Effector CD8-positive, alpha-beta T cell (primary cell): ENCODE measurements at regions not wholly inside any gene's neighbourhood (a gene's known extent, or its start where the extent isn't known, plus 50 kb on each side); places are given as distances from the start of the nearest gene placed in this dataset.

Source experiments
- DNase-seq: peaks from one replicate; lab custom pipeline; 2025; lab: John Stamatoyannopoulos, UW

DNA sequence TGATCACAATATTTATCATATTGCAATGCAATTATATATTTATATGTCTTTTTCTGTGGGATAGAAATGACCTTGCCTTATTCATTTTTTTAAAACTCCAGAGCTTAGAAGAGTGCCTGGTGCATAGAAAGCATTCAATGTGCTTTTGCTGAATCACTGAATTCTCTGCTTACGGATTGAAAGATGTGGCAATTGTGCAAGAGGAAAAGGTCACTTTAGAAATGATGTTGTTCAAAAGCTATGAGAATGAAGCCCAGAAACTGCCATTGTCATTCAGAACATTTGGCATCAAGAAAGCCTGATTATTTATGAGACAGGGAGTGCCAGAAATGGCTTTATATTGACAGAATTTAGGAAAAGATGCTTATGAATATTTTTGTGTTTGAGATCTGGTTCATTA, 678.6 kb upstream of the CDH2 start:
- DNase-seq = no peak

DNA sequence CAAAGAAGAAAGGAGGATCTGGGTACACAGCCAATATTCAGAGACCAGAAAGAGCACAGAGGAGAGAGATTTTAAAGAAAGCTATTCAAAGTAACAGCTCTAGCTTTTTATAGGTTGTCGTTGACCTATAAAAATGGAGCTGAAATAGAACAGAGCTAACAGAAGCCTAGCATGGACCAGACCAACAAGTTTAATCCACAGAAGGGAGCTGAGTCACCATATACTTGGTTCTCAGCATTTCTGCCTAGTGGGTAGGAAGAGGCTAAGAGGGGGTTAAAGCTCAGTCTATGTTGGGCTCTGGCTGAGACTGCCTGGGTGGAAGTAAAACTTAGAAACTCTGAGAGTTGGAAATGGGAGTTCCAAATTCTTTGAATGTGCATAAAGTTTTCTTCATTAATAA, 678.0 kb upstream of the CDH2 start:
- DNase-seq = no peak

DNA sequence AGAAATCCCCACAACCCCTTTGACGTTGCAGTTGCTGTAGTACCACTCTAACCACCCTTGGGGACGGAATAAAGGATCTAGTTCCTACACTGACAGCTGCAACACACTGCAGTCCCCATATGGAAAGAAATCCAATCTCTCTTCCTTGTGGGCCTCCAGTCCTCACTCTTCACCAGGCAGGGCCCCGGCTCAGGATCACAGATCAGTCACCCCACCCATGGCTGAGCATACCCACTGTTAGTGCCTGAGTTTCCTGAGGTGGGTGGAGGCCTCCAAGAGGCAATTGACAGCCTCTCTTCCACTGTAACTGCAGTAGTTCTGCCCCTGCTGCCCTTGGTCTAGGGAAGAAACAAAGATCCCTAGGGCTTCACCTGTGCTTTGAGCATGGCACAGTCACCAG, 670.0 kb upstream of the CDH2 start:
- DNase-seq = no peak

DNA sequence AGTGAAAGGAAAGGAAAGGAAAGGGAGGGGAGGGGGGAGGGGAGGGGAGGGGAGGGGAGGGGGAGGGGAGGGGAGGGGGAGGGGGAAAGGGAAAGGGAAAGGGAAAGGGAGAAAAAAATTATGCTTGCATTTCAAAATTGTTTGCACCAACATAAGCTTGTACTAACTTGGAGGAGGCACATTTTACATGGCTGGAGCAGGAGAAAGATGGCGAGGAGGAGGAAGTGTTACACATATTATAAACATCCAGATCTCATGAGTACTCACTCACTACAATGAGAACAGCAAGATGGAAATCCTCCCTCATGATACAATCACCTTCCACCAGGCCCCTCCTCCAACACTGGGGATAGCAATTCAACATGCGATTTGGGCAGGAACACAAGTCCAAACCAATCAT, 660.2 kb upstream of the CDH2 start:
- no peak for DNase-seq

DNA sequence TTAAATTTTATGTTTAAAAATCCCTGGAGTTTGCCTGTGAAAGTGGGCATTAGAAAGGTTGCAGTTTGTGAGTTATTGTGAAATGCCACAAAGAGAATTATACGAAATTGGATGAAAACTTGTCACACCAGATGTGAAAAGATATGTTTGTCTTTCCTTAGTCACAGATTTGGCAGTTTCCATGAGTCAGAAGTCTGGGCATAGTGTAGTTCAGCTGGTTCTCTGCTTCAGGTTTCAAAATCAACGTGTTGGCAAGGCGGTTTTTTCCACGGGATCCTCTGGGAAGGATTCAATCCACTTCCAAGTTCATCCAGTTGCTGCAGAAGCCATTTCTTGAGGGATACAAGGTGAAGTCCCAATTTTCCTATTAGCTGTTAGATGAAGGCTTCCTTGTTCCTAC, 658.0 kb upstream of the CDH2 start:
- DNase-seq = no peak

DNA sequence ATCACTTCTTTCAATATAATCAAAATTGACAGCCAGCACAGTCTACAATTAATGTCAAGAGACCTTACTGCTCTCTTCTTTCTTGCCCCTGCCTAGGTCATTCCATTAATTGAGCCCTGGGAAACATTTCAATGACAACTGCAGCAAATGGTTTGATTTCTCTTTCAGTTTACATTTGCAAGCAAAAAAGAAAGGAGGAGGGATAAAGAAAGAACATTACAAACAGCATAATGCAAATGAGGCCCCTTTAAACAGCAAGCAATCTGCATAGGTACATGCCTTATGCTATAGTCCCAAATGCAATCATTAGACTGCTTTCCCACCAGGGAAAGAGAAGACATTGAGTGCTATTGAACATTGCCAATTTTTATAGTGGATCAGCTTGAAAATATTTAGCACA, 655.0 kb upstream of the CDH2 start:
- no peak for DNase-seq

DNA sequence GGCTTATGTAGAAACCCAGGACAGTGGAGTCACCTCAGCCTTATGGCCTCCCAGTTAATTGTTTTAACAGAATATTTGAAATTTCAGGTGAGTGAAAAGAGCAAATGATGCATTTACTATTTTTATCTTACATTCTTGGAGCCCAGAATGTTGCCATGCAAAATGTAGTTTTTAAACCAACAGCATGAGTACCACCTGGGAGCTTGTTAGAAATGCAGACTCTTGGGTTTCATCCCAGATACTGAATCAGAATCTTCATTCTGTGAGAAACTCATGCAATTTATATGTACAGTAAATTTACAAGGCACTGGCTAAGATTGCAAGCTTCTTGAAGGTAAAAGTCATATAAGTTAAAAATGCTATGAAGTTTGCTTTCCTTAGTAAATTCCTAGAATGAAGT, 654.5 kb upstream of the CDH2 start:
- no peak for DNase-seq

DNA sequence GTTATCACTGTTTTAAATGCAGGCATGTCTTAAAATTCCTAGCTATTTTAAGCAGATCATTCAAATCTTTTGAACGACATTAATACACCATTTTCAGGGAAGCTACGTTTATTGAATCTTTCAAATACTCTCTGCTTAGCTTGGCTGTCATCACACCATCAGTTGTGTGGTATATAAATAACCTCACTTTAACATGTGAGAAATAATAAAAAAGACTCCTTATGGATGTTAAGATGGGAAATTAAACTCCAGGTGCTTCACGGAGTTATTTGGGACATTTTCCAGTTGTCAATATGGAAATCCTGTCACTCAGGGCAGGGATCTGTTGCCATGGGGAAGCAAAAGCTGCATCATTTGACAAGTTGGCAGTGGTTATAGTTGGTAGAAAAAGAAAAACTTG, 649.2 kb upstream of the CDH2 start:
- DNase-seq = no peak

DNA sequence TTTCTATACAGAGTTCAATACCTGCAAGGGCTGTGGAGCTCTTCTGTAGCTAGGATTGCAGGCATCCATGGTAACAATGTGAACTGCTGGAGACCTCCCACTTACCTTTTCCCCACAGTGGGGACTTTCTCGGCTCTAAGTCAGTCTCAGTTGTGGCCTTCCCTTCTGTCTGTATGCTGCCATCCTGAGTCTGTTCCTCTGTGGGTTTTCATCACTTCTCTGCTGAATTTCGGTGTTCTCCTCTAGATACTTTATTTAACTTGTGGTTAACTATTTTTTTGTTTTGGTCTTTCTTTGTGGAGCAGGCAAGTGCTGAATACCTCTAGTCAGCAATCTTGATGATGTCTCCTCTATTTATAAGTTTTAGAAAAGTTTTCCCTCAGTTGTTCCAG, 647.2 kb upstream of the CDH2 start:
- no peak for DNase-seq

DNA sequence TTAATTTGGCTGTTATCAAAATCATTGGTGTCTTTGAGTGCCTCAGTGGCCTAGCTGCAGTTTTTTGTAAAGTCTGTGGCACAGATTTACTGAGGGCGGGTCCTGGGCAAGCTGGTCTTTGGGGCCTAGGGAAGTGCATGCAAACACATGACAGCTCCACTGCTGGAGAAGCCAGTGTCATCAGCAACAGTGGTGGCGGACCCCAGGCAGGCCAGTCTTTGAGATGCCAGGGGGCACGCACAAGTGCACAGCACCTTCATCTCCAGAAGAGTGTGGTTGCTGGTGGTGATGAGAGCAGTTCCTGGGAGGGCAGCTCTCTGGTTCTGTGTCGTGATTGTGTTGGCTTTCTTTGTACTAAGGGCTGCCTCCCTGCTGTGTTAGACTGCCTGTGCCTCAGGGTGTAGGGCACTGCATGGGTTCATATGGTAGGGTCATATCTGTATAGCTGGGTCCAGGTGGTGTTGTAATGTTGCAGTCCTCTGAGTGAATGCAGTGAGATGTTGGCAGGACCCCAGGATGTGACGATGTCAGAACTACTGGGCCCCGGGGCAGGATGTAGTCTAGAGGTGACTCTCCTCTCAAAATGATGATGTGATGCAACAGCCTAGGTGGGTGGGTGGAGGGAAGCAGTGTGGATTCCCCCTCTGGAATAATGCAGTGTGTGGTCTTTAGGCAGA, 646.7 kb upstream of the CDH2 start:
- no peak for DNase-seq

DNA sequence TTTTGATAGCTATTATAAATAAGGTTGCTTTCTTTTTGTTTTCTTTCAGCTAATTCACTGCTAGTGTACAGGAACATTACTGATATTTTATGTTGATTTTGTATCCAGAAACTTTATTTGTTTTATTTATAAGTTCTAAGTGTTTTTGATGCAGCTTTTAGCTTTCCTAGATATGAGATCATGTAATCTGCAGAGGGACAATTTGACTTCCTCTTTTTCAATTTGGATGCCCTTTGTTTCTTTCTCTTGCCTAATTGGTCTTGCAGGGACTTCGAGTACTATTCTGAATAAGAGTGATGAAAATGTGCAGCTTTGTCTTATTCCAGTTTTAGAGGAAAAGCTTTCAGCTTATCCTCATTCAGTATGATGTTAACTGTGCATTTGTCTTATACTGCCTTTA, 643.4 kb upstream of the CDH2 start:
- no peak for DNase-seq

DNA sequence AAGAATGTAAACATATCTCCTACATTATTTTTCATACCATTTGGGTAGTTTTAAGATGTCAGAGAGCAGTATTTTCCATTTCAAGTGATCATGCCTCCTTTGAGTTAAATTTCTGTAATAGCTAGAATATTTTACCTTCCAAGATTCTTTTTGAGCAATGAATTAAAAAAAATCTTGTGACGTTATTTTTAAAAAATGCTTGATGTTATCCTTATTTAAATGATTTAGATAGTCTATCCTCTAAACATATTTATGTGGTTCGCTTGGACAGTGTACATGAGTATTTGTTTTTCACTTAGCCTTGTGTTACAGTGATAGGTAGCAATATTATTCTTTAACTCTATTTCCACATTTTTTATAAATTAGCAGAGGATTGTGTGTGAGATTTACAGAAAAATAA, 639.2 kb upstream of the CDH2 start:
- DNase-seq = no peak

DNA sequence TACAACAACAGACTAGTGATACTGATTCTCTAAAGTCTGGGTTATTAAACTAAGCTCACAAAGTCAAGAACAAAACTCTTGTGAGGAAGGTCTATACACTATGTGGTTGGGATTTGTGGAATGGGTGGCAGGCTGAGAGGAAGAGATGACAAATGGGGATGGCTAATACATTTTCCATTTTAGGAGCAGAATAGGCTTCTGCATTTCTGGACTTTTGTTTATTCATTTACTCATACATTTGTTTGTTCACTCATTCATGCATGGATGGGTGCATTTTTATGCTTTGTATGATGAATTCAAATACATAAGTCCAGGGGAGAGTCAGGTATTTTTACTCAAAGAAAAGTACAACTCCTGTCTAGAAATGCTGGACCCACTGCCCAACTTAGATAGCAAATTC, 637.4 kb upstream of the CDH2 start:
- no peak for DNase-seq

DNA sequence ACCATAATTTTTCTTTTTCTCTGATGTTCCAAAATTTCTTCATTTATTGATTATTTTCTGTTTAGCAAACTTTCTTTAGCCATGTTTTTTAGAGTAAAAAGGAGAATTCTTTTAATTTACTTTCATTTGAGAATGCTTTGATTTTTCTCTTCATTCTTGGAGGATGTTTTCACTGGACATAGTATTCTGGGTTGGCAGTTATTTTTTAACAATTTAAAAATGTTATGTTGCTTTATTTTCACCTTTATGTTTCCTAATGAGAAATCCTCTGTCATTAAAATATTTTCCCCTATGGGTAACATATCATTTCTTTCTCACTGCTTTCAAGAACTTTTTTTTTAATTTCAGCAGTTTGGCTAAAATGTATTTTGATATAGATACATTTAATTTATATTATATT, 631.4 kb upstream of the CDH2 start:
- DNase-seq = no peak

DNA sequence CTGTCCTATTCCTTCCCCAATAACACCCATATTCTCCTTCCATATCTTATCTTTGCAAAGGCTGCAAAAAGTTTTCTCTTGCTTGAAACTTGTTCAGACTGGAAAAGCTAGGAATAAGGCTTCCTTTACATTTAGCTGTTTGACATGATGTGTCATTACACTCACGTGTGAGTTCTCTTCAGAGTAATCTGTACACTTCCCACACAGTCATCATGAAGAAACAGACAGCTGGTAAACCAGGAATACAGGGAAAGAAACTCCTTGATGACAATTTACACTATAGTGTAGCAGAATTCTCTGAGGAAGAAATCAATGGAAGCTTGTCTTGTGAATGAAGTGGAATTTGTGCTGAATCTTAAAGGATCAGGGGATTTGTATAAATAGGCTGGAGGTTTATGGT, 628.6 kb upstream of the CDH2 start:
- no peak for DNase-seq

DNA sequence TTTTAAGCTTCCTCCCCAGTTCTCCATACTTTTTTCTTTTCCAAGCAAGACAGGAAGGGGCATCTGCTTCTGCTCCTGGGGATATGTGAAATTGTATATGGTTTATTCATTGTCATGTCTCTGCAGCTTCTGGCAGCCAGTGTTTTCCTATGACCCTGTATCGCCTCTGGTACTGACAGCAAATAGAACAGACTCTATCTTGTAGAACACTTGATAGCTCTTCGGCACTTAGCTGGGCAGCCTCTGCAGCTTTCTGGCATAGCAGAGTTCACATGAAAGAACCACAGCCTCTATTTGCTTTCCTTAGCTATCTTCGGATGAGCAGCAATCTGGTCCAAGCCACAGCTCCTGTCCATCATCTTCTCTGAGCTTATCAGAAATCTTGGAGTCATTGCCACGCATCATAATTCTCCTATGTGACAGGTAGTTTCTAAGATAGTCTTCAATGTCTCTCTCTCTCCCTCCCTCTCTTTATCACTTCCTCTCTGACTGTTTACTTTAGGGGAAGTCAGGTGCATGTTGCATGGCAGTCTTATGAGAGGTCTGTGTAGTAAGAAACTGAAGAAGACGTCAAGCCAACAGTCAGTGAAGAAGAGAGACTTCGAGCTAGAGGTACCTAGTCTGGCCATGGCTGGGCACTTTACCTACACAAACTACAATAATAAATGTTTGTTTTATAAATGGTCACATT, 627.7 kb upstream of the CDH2 start:
- no peak for DNase-seq

DNA sequence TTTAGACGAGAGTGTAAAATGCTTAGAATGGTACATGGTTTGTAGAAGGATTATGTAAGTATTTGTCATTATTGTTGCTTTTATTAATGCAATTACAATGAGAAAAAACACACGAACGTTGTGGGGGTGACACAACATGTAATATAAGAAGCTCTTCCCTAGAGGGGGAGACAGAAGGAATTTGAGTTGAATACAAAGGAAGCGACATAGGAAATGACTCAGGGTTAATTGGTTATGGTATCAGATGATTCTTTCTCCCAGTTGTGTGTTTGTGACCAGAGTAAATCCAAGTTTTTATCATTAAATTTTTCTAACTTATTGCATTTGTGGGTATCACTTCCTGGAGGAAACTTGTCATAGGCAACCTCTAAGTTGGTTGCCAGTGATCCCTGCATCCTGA, 625.6 kb upstream of the CDH2 start:
- DNase-seq = no peak

DNA sequence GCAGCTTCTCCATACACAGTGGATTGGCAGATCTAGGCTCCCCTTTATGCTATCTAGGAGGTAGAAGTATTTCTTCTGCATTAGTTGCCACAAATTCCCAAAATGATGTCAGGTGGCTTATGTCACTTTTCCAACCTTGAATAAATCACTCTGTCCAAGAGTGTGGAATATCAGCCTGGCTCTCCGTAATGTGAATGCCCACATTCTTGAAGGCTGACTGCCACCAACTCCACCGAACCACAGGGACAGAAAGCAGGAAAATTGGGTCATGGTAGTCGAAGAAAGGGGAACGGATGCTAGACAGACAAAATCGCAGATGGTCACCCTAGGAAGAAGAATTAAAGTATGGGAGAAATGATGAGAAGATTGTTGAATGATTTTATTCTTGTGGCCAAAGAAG, 624.9 kb upstream of the CDH2 start:
- DNase-seq = no peak

DNA sequence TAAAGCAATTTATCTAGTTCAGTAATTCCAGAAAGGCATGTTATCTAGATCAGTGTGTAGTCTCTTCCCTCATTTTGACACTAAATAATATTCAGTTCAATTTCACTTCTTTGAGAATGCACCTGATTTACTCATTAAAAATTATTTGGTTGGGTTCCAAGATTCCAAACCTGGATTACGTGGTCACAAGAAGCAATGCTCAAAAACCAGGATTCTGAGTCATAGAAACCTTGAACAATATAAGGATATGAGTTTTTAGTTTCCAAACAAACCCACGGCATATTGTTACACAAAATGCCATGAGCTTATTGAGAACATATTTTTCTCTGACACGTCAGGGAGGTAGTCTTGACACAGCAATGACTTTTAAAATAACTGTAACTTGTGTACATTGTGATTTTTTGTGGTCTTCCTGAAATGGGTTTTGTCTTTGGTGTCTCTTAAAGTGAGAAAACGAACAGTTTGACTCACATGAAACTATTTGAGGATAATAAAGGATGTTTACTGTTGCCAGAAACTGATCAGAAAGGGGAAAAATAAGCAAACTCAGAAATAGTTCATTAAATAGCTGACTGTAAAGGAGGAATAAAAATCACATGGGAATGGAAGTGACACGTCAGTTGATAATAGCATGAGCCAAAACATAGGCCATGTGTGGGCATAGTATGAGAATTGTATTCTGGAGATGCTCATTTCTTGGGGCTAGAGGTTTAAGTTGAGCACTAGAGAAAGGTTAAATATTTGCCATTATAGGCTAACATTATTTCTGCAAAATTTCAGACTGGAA, 617.7 kb upstream of the CDH2 start:
- DNase-seq = no peak

DNA sequence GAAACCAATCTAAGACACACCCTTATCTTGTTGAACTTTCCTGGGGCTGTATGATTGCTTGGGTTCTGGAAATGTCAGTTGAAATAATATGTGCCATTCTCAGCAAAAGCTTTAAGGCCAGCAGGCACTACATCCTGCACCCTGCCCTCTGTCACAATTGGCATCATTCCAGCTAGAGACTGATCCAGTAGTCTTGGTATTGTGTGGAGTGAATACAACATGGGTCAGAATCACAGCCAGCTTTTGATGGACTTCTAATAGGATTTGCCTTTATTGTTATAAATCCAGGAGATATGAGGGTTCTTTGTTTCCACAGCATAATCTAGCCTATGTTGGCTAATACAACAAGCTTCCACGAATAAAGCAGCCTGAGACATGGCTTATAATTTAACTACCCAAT, 617.0 kb upstream of the CDH2 start:
- no peak for DNase-seq

DNA sequence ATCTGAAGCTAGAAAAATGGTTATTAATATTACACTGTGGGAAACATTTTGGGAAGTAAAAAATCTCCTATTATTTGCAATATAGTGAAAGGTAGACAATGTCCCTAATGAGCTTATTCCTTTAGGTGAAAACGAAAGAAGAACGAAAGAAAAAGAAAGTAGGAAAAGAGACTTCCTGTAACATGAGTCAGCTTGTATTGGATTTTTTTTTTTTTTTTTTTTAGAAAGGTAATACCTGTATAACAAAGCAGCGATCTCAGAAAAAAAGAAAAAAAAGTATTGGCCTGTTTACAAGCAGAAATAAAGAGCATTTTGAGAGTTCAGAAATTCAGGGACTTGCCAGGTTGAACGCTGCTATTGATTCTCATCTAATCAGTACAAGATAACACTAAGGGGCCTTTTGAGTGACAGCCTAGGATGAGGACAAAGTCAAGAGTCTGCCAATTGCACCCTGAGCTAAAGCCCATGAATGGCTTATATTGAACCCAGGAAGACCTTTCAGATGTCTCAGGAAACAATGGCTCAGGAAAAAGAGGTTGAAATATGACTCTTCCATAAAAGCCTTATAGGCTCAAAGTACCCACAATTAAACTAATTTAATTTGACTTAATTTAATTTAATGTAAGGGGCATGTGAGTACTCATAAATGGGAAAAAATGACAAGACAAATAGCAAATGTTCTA, 615.6 kb upstream of the CDH2 start:
- no peak for DNase-seq

DNA sequence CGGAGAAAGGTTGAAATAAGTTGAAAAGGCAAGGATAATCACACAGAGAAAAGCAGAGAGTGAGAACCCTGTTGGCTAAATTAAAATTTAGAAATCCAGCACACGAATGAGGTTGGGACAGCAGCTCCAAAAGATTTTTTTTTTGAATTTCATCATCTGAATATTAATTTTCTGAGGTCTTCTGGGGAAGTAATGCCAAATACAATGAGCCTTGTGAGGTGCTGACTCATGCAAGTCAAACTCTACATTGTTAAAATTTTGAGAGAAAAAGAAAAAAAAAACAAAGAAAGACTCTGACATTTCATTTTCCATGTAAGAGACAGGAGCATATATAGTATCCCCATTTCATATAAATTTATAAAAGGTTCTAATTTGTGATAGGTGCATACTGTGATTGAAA, 614.2 kb upstream of the CDH2 start:
- DNase-seq = no peak

DNA sequence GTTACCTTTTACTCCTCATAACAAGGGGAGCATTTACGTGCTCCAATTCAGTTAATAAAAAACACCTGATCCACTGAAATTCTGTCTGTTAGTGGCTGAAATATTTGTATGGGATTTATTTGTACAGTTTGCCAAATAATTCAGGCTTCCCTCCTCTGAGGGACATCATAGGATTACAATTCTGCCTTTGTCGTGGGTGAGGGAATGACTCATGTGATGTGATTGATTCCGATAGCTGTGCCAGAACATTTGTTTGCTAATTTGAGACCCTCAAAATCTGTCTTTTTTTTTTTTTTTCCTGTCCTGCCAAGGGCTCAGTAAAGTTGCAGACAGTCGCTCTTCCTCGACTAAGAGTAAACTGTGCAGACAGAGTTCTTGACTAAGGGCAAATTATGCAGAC, 612.6 kb upstream of the CDH2 start:
- no peak for DNase-seq
